Trophoblast cell (in vitro differentiated cells and primary cell): ENCODE measurements at regions not wholly inside any gene's neighbourhood (a gene's known extent, or its start where the extent isn't known, plus 50 kb on each side); places are given as distances from the start of the nearest gene placed in this dataset.

ENCODE experiments used
- DNase-seq, 2 donors: peaks; one replicate each; pipeline ENCODE4 v3.0.0-alpha.2; 2016
- H2AFZ ChIP-seq: 2 replicates; pipeline ENCODE4 v1.6.1; 2013; ENCODE audit warnings: low read length, moderate library complexity, mild to moderate bottlenecking; ENCODE audit not compliant: insufficient read depth, poor library complexity
- H2AK5ac ChIP-seq: 2 replicates; pipeline ENCODE4 v1.6.1; 2013; ENCODE audit warnings: mild to moderate bottlenecking, low read length
- H2BK120ac ChIP-seq: 2 replicates; pipeline ENCODE4 v1.6.1; 2013; ENCODE audit warnings: low read length, mild to moderate bottlenecking, moderate library complexity; ENCODE audit not compliant: insufficient read depth, poor library complexity
- H2BK12ac ChIP-seq: 2 replicates; pipeline ENCODE4 v1.6.1; 2013; ENCODE audit warnings: mild to moderate bottlenecking, low read length, moderate library complexity
- H2BK5ac ChIP-seq: 2 replicates; pipeline ENCODE4 v1.6.1; 2013; ENCODE audit warnings: low read length, low read depth, moderate library complexity, mild to moderate bottlenecking; ENCODE audit not compliant: poor library complexity
- H3K14ac ChIP-seq: 2 replicates; pipeline ENCODE4 v1.6.1; 2013; ENCODE audit warnings: mild to moderate bottlenecking, low read length
- H3K18ac ChIP-seq: 2 replicates; pipeline ENCODE4 v1.6.1; 2013; ENCODE audit warnings: mild to moderate bottlenecking, low read length
- H3K23ac ChIP-seq: 2 replicates; pipeline ENCODE4 v1.6.1; 2013; ENCODE audit warnings: low read length
- H3K27ac ChIP-seq: 2 replicates; pipeline ENCODE4 v1.5.1; 2013; ENCODE audit warnings: low read depth, mild to moderate bottlenecking, inconsistent platforms, low read length, moderate library complexity
- H3K27me3 ChIP-seq: 2 replicates; pipeline ENCODE4 v1.6.1; 2013; ENCODE audit warnings: inconsistent platforms, mild to moderate bottlenecking, low read length, moderate library complexity; ENCODE audit not compliant: insufficient read depth
- H3K36me3 ChIP-seq, 2 experiments: 1 replicate in 1 of 2; 2 replicates in 1 of 2; pipeline ENCODE4 v1.6.1; 2013; ENCODE audit warnings: low read length in 2 of 2, mild to moderate bottlenecking in 2 of 2, moderate library complexity in 1 of 2; ENCODE audit not compliant: insufficient read depth in 2 of 2, control insufficient read depth in 1 of 2
- H3K4ac ChIP-seq: 2 replicates; pipeline ENCODE4 v1.6.1; 2013; ENCODE audit warnings: low read depth, mild to moderate bottlenecking, low read length, moderate library complexity
- H3K4me1 ChIP-seq, 2 experiments: 1 replicate in 1 of 2; 2 replicates in 1 of 2; pipeline ENCODE4 v1.6.1; 2013; ENCODE audit warnings: low read length in 2 of 2, mild to moderate bottlenecking in 2 of 2, moderate library complexity in 1 of 2; ENCODE audit not compliant: insufficient read depth in 2 of 2, control insufficient read depth in 1 of 2
- H3K4me2 ChIP-seq: 2 replicates; pipeline ENCODE4 v1.6.1; 2013; ENCODE audit warnings: inconsistent platforms, mild to moderate bottlenecking, low read length, moderate library complexity
- H3K4me3 ChIP-seq: 2 replicates; pipeline ENCODE4 v1.5.1; 2013; ENCODE audit warnings: mild to moderate bottlenecking, low read depth, low read length, inconsistent platforms
- H3K79me1 ChIP-seq: one replicate; pipeline ENCODE4 v1.6.1; 2013; ENCODE audit warnings: low read length
- H3K79me2 ChIP-seq: 2 replicates; pipeline ENCODE4 v1.6.1; 2013; ENCODE audit warnings: low read length, mild to moderate bottlenecking; ENCODE audit not compliant: control insufficient read depth, insufficient read depth, poor library complexity
- H3K9ac ChIP-seq: 2 replicates; pipeline ENCODE4 v1.6.1; 2013; ENCODE audit warnings: mild to moderate bottlenecking, low read length
- H3K9me3 ChIP-seq: 2 replicates; pipeline ENCODE4 v1.6.1; 2013; ENCODE audit warnings: low read depth, mild to moderate bottlenecking, control low read depth, inconsistent platforms, low read length; ENCODE audit not compliant: insufficient read depth
- H4K12ac ChIP-seq: 2 replicates; pipeline ENCODE4 v1.6.1; 2013; ENCODE audit warnings: low read depth, mild to moderate bottlenecking, low read length, moderate library complexity
- H4K8ac ChIP-seq: 2 replicates; pipeline ENCODE4 v1.6.1; 2013; ENCODE audit warnings: low read depth, mild to moderate bottlenecking, low read length, moderate library complexity
- H4K91ac ChIP-seq: one replicate; pipeline ENCODE4 v1.6.1; 2013; ENCODE audit warnings: low read depth, mild to moderate bottlenecking, low read length, moderate library complexity
- WGBS: extraction: QIAGEN DNeasy Blood & Tissue Kit; methylation state at CpG from one replicate; pipeline ENCODE4 v1.1.7; 2013; ENCODE audit warnings: missing lambda C conversion rate; ENCODE audit not compliant: insufficient read length, insufficient coverage; ENCODE audit errors: extremely low coverage; 5-methylcytosine and 5-hydroxymethylcytosine counted together

GRCh38 chr5:32504329-32504988 is 59.9 kb upstream of the ZFR start:
- Histone ChIP-seq H3K18ac (no peak overlapping the region), H3K4me3 (no peak overlapping the region), H3K27me3 (no peaks in the 10 kb centered on the region), H4K8ac (no peak overlapping the region), H3K36me3 (no peaks in the 10 kb centered on the region), H3K79me1 (no peaks in the 10 kb centered on the region), H3K9ac (no peak overlapping the region), H2BK120ac (no peak overlapping the region), H3K4me1 (peaks cover 0 to 5% of the 10 kb centered on the region in 2 experiments), H3K79me2 (no peaks in the 10 kb centered on the region), H3K27ac (no peak overlapping the region), H3K23ac (no peak overlapping the region), H4K12ac (no peak overlapping the region), H3K14ac (no peak overlapping the region), H3K4me2 (no peak overlapping the region), H3K9me3 (no peaks in the 10 kb centered on the region), H2AFZ (no peak overlapping the region), H2BK5ac (no peak overlapping the region), H3K4ac (no peak overlapping the region), H2AK5ac (no peak overlapping the region), H2BK12ac (no peak overlapping the region), H4K91ac (no peak overlapping the region)
- DNase-seq, result no peak
- WGBS, result no CpG with 5 or more reads among the region's 8 CpGs

GRCh38 chr5:32503261-32503660 is 58.7 kb upstream of the ZFR start:
- Histone ChIP-seq H3K4me3 (no peak overlapping the region), H3K27me3 (no peaks in the 10 kb centered on the region), H3K79me1 (no peaks in the 10 kb centered on the region), H3K4me2 (no peak overlapping the region), H2AK5ac (no peak overlapping the region), H4K91ac (no peak overlapping the region), H3K27ac (no peak overlapping the region), H2BK5ac (no peak overlapping the region), H3K4me1 (peaks cover 0 to 5% of the 10 kb centered on the region in 2 experiments), H2BK12ac (no peak overlapping the region), H3K9me3 (no peaks in the 10 kb centered on the region), H3K4ac (no peak overlapping the region), H4K8ac (no peak overlapping the region), H3K18ac (no peak overlapping the region), H2AFZ (no peak overlapping the region), H2BK120ac (no peak overlapping the region), H4K12ac (no peak overlapping the region), H3K36me3 (no peaks in the 10 kb centered on the region), H3K23ac (no peak overlapping the region), H3K14ac (no peak overlapping the region), H3K79me2 (no peaks in the 10 kb centered on the region), H3K9ac (no peak overlapping the region)
- DNase-seq, result no peak
- WGBS, result no CpG with 5 or more reads among the region's 7 CpGs

- Histone ChIP-seq H3K27me3 (no peaks in the 10 kb centered on the region), H3K4me3 (no peak overlapping the region), H3K9me3 (no peaks in the 10 kb centered on the region), H3K36me3 (no peaks in the 10 kb centered on the region), H2AFZ (no peak overlapping the region), H3K18ac (no peak overlapping the region), H4K12ac (no peak overlapping the region), H2BK120ac (no peak overlapping the region), H3K4ac (no peak overlapping the region), H3K79me2 (no peaks in the 10 kb centered on the region), H4K91ac (no peak overlapping the region), H2BK5ac (no peak overlapping the region), H3K79me1 (no peaks in the 10 kb centered on the region), H4K8ac (no peak overlapping the region), H3K4me2 (no peak overlapping the region), H3K23ac (no peak overlapping the region), H2BK12ac (no peak overlapping the region), H2AK5ac (no peak overlapping the region), H3K14ac (no peak overlapping the region), H3K9ac (no peak overlapping the region), H3K4me1 (no peaks in the 10 kb centered on the region), H3K27ac (no peak overlapping the region)
- WGBS, result no CpG with 5 or more reads among the region's 16 CpGs
- DNase-seq, result peak; percentile 46 to 83
Measured at GRCh38 chr5:32501071-32502002, 56.8 kb upstream of the ZFR start.

- DNase-seq, result no peak
- no CpG with 5 or more reads among the region's 7 CpGs for WGBS
- Histone ChIP-seq H3K9me3 (no peaks in the 10 kb centered on the region), H3K4me3 (no peak overlapping the region), H2AK5ac (no peak overlapping the region), H2BK5ac (no peak overlapping the region), H3K27ac (no peak overlapping the region), H2AFZ (no peak overlapping the region), H3K4ac (no peak overlapping the region), H3K4me1 (no peaks in the 10 kb centered on the region), H3K18ac (no peak overlapping the region), H3K27me3 (no peaks in the 10 kb centered on the region), H3K4me2 (no peak overlapping the region), H2BK12ac (no peak overlapping the region), H4K91ac (no peak overlapping the region), H3K79me1 (no peaks in the 10 kb centered on the region), H3K79me2 (no peaks in the 10 kb centered on the region), H3K9ac (no peak overlapping the region), H4K8ac (no peak overlapping the region), H3K36me3 (no peaks in the 10 kb centered on the region), H4K12ac (no peak overlapping the region), H3K14ac (no peak overlapping the region), H2BK120ac (no peak overlapping the region), H3K23ac (no peak overlapping the region)
Measured at GRCh38 chr5:32500181-32500580, 55.6 kb upstream of the ZFR start.
